ENCODE measurements at regions not wholly inside any gene's neighbourhood (a gene's known extent, or its start where the extent isn't known, plus 50 kb on each side); places are given as distances from the start of the nearest gene placed in this dataset.

- no peaks in the 10 kb centered on the region for H3K36me3 ChIP-seq (ENCODE audit: control insufficient read depth in 1 of 2, insufficient read depth in 2 of 2, low read depth in 1 of 2, low read length in 2 of 2)
- DNase-seq: no peak
- 39% methylated on average over 4 of the region's 7 CpGs for WGBS
- no peaks in the 10 kb centered on the region for H3K9me3 ChIP-seq (ENCODE audit: control insufficient read depth, low read length)
- no peaks in the 10 kb centered on the region for H3K27me3 ChIP-seq (ENCODE audit: control insufficient read depth in 1 of 2, insufficient read depth in 1 of 2, low read length in 2 of 2)
- no peak overlapping the region for H2BK15ac ChIP-seq (ENCODE audit: low read depth, poor library complexity, severe bottlenecking)
- H3K4ac ChIP-seq (ENCODE audit: low read depth in 1 of 2, low read length in 2 of 2): no peak overlapping the region
- no peak overlapping the region for H3K27ac ChIP-seq (ENCODE audit: low read length, poor library complexity, severe bottlenecking)
- H2BK120ac ChIP-seq (ENCODE audit: low read depth, low read length): no peak overlapping the region
- H3K18ac ChIP-seq (ENCODE audit: low read depth in 1 of 2, low read length in 2 of 2): no peak overlapping the region
- H3K4me3 ChIP-seq (ENCODE audit: insufficient read depth in 1 of 2, low read depth in 1 of 2, low read length in 2 of 2): no peak overlapping the region
- no peaks in the 10 kb centered on the region for H3K4me1 ChIP-seq (ENCODE audit: control insufficient read depth, insufficient read depth, low read depth, low read length)
- no peak overlapping the region for H3K4me2 ChIP-seq (ENCODE audit: low read length, poor library complexity, severe bottlenecking)
- no peak overlapping the region for H2BK5ac ChIP-seq (ENCODE audit: low read depth, low read length, poor library complexity, severe bottlenecking)
- H3K79me1 ChIP-seq (replicated peaks; ENCODE audit: low read length, poor library complexity, severe bottlenecking): no peaks in the 10 kb centered on the region
- H2AFZ ChIP-seq (ENCODE audit: low read depth, low read length): no peak overlapping the region
- no peak overlapping the region for H4K8ac ChIP-seq (ENCODE audit: low read length)
- no peak overlapping the region for H2BK12ac ChIP-seq (ENCODE audit: low read length in 2 of 2)
- no peak overlapping the region for H3K23ac ChIP-seq (ENCODE audit: low read length in 2 of 2)
- no peak overlapping the region for H3K14ac ChIP-seq (ENCODE audit: low read length in 2 of 2)
- no peak overlapping the region for H2AK5ac ChIP-seq (ENCODE audit: low read length, severe bottlenecking)
- no peak overlapping the region for H4K91ac ChIP-seq (ENCODE audit: low read length)
- no peak overlapping the region for H3K9ac ChIP-seq (ENCODE audit: low read length)
Measured at GRCh38 chr18:70523035-70523791, 234.4 kb downstream of the SOCS6 start.

DNA sequence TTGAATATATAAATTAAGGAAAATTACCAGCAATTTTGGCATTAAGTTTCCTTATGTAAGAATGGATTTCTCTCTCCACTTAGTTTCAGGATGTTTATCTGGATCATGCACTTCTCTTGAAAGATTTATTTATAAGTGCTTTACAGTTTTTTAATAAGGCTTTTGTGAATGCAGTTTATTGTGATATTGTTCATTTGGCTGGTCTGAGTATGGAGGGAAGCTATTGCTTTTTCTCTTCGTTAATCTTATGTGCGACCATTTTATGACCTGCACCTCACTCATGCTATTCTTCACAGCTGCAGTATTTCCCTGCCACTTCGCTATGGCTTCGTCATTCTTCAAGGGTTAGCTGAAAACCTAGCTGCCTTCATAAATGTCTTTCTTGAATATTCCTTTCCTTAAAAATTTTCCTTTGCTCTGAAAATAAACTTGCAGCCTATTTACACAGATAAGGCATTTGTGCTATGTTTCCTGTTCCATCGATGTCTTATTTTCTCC lies 233.4 kb downstream of the SOCS6 start:
- DNase-seq: no peak
- H3K18ac ChIP-seq (ENCODE audit: low read depth in 1 of 2, low read length in 2 of 2): no peak overlapping the region
- no peak overlapping the region for H2BK12ac ChIP-seq (ENCODE audit: low read length in 2 of 2)
- no peak overlapping the region for H2AK5ac ChIP-seq (ENCODE audit: low read length, severe bottlenecking)
- no peak overlapping the region for H4K8ac ChIP-seq (ENCODE audit: low read length)
- H2BK5ac ChIP-seq (ENCODE audit: low read depth, low read length, poor library complexity, severe bottlenecking): no peak overlapping the region
- H3K79me1 ChIP-seq (replicated peaks; ENCODE audit: low read length, poor library complexity, severe bottlenecking): no peaks in the 10 kb centered on the region
- H3K4me1 ChIP-seq (ENCODE audit: control insufficient read depth, insufficient read depth, low read depth, low read length): no peaks in the 10 kb centered on the region
- H3K23ac ChIP-seq (ENCODE audit: low read length in 2 of 2): no peak overlapping the region
- no peaks in the 10 kb centered on the region for H3K9me3 ChIP-seq (ENCODE audit: control insufficient read depth, low read length)
- H3K4ac ChIP-seq (ENCODE audit: low read depth in 1 of 2, low read length in 2 of 2): no peak overlapping the region
- H3K4me3 ChIP-seq (ENCODE audit: insufficient read depth in 1 of 2, low read depth in 1 of 2, low read length in 2 of 2): no peak overlapping the region
- H2BK120ac ChIP-seq (ENCODE audit: low read depth, low read length): no peak overlapping the region
- no peaks in the 10 kb centered on the region for H3K27me3 ChIP-seq (ENCODE audit: control insufficient read depth in 1 of 2, insufficient read depth in 1 of 2, low read length in 2 of 2)
- H4K91ac ChIP-seq (ENCODE audit: low read length): no peak overlapping the region
- no peak overlapping the region for H3K4me2 ChIP-seq (ENCODE audit: low read length, poor library complexity, severe bottlenecking)
- no peak overlapping the region for H2AFZ ChIP-seq (ENCODE audit: low read depth, low read length)
- no peak overlapping the region for H3K27ac ChIP-seq (ENCODE audit: low read length, poor library complexity, severe bottlenecking)
- H2BK15ac ChIP-seq (ENCODE audit: low read depth, poor library complexity, severe bottlenecking): no peak overlapping the region
- no peak overlapping the region for H3K14ac ChIP-seq (ENCODE audit: low read length in 2 of 2)
- H3K9ac ChIP-seq (ENCODE audit: low read length): no peak overlapping the region
- H3K36me3 ChIP-seq (ENCODE audit: control insufficient read depth in 1 of 2, insufficient read depth in 2 of 2, low read depth in 1 of 2, low read length in 2 of 2): no peaks in the 10 kb centered on the region
- WGBS: 51% methylated on average over 4 of the region's 5 CpGs

- H3K18ac ChIP-seq (ENCODE audit: low read depth in 1 of 2, low read length in 2 of 2): no peak overlapping the region
- no peak overlapping the region for H3K27ac ChIP-seq (ENCODE audit: low read length, poor library complexity, severe bottlenecking)
Measured at GRCh38 chr18:70520867-70521266, 232.0 kb downstream of the SOCS6 start.

DNA sequence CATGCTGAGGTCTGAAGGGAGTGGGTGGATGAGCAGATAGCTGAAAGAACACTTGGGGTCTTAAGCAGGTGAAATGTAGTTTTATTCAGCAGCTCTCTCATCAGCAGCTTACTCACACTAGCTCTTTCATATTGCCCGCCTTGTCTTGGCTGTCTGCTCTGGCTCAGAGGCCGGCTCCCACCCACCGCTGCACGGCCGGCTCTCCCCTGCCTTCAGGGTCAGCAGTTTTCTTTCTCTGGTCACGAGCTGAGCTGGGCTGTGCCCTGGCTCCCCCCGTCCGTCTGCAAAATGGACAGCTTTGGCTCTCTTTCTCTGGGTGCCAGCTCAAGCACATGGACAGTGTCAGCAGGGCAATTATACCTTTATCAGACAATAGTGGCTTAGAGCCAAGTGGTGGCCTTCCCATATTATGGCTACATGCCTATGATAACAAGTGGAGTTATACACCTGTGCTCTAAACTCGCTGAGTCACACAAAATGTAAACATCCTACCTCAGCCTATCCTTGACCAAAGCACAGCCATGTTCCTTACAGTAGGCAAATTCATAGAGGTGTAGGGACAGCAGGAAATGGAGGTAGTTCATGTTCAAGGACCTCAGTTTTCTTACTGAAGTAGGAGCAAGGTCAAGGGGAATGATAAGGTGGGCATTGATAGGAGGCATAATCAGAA lies 224.8 kb downstream of the SOCS6 start:
- Histone ChIP-seq H3K36me3 (ENCODE audit: control insufficient read depth in 1 of 2, insufficient read depth in 2 of 2, low read depth in 1 of 2, low read length in 2 of 2) (no peaks in the 10 kb centered on the region), H3K27me3 (ENCODE audit: control insufficient read depth in 1 of 2, insufficient read depth in 1 of 2, low read length in 2 of 2) (no peaks in the 10 kb centered on the region), H3K9ac (ENCODE audit: low read length) (no peak overlapping the region), H4K8ac (ENCODE audit: low read length) (no peak overlapping the region), H2BK120ac (ENCODE audit: low read depth, low read length) (no peak overlapping the region), H2BK5ac (ENCODE audit: low read depth, low read length, poor library complexity, severe bottlenecking) (no peak overlapping the region), H2AK5ac (ENCODE audit: low read length, severe bottlenecking) (no peak overlapping the region), H3K23ac (ENCODE audit: low read length in 2 of 2) (no peak overlapping the region), H4K91ac (ENCODE audit: low read length) (no peak overlapping the region), H2BK15ac (ENCODE audit: low read depth, poor library complexity, severe bottlenecking) (no peak overlapping the region), H3K4me2 (ENCODE audit: low read length, poor library complexity, severe bottlenecking) (no peak overlapping the region), H3K9me3 (ENCODE audit: control insufficient read depth, low read length) (peaks cover 3% of the 10 kb centered on the region), H3K4ac (ENCODE audit: low read depth in 1 of 2, low read length in 2 of 2) (no peak overlapping the region), H3K4me1 (ENCODE audit: control insufficient read depth, insufficient read depth, low read depth, low read length) (no peaks in the 10 kb centered on the region), H3K4me3 (ENCODE audit: insufficient read depth in 1 of 2, low read depth in 1 of 2, low read length in 2 of 2) (no peak overlapping the region), H3K79me1 (replicated peaks; ENCODE audit: low read length, poor library complexity, severe bottlenecking) (no peaks in the 10 kb centered on the region), H3K27ac (ENCODE audit: low read length, poor library complexity, severe bottlenecking) (no peak overlapping the region), H3K14ac (ENCODE audit: low read length in 2 of 2) (no peak overlapping the region), H2AFZ (ENCODE audit: low read depth, low read length) (no peak overlapping the region), H2BK12ac (ENCODE audit: low read length in 2 of 2) (no peak overlapping the region), H3K18ac (ENCODE audit: low read depth in 1 of 2, low read length in 2 of 2) (no peak overlapping the region)
- DNase-seq: no peak
- WGBS: 80% methylated on average over 9 of the region's 9 CpGs

More at GRCh38 chr18:70520867-70521266, 232.0 kb downstream of the SOCS6 start:
- Histone ChIP-seq H3K27me3 (ENCODE audit: control insufficient read depth in 1 of 2, insufficient read depth in 1 of 2, low read length in 2 of 2) (no peaks in the 10 kb centered on the region), H2AK5ac (ENCODE audit: low read length, severe bottlenecking) (no peak overlapping the region), H2BK15ac (ENCODE audit: low read depth, poor library complexity, severe bottlenecking) (no peak overlapping the region), H3K9me3 (ENCODE audit: control insufficient read depth, low read length) (no peaks in the 10 kb centered on the region), H4K8ac (ENCODE audit: low read length) (no peak overlapping the region), H3K4me2 (ENCODE audit: low read length, poor library complexity, severe bottlenecking) (no peak overlapping the region), H3K9ac (ENCODE audit: low read length) (no peak overlapping the region), H3K4ac (ENCODE audit: low read depth in 1 of 2, low read length in 2 of 2) (no peak overlapping the region), H3K36me3 (ENCODE audit: control insufficient read depth in 1 of 2, insufficient read depth in 2 of 2, low read depth in 1 of 2, low read length in 2 of 2) (no peaks in the 10 kb centered on the region), H3K23ac (ENCODE audit: low read length in 2 of 2) (no peak overlapping the region), H3K14ac (ENCODE audit: low read length in 2 of 2) (no peak overlapping the region), H2BK120ac (ENCODE audit: low read depth, low read length) (no peak overlapping the region), H3K4me3 (ENCODE audit: insufficient read depth in 1 of 2, low read depth in 1 of 2, low read length in 2 of 2) (no peak overlapping the region), H2BK5ac (ENCODE audit: low read depth, low read length, poor library complexity, severe bottlenecking) (no peak overlapping the region), H3K79me1 (replicated peaks; ENCODE audit: low read length, poor library complexity, severe bottlenecking) (no peaks in the 10 kb centered on the region), H4K91ac (ENCODE audit: low read length) (no peak overlapping the region), H2BK12ac (ENCODE audit: low read length in 2 of 2) (no peak overlapping the region), H3K4me1 (ENCODE audit: control insufficient read depth, insufficient read depth, low read depth, low read length) (no peaks in the 10 kb centered on the region), H2AFZ (ENCODE audit: low read depth, low read length) (no peak overlapping the region)
- WGBS: 10% methylated on average over 1 of the region's 1 CpG
- DNase-seq: no peak

Measured in mesenchymal stem cell (in vitro differentiated cells and primary cell).